Endothelial cell of umbilical vein (primary cell): ENCODE measurements at regions not wholly inside any gene's neighbourhood (a gene's known extent, or its start where the extent isn't known, plus 50 kb on each side); places are given as distances from the start of the nearest gene placed in this dataset.

Experiments
- BruUV-seq: library from RNA; stranded (reverse); fragments of 400-500 nt; replicated peaks from 2 replicates; lab custom pipeline; 2021; lab: Mats Ljungman, UMichigan
- CTCF ChIA-PET: fragments of 300-600, 350-600 bp; sonication (Branson Sonifier 250); formaldehyde crosslinking; loops from one replicate; lab custom pipeline; 2021; ENCODE audit warnings: antibody characterized with exemption, inconsistent platforms; lab: Charles Lee
- POLR2A ChIA-PET: fragments of 300-600, 350-600 bp; sonication (Branson Sonifier 250); formaldehyde crosslinking; loops from one replicate; lab custom pipeline; 2021; ENCODE audit warnings: antibody characterized with exemption, inconsistent platforms; lab: Charles Lee
- DNase-seq: peaks from one replicate; pipeline ENCODE4 v3.0.0-alpha.2; 2011; ENCODE audit warnings: low read depth, low spot score
- FAIRE-seq: peaks from 2 replicates; lab custom pipeline; 2011; peaks lifted over from hg19 to GRCh38; lab: Jason Lieb, UNC
- H2AFZ ChIP-seq: 2 replicates; pipeline ENCODE4 v1.6.0; 2012; ENCODE audit warnings: low read depth, low read length, control low read depth, inconsistent platforms
- H3K27ac ChIP-seq: 2 replicates; pipeline ENCODE4 v1.5.1; 2011; ENCODE audit warnings: low read depth, mild to moderate bottlenecking, control low read depth, low read length, moderate library complexity; ENCODE audit not compliant: insufficient read depth
- H3K27me3 ChIP-seq, 2 experiments: 2 replicates each; pipeline versions ENCODE4 v1.6.0 to v1.6.1; 2011; ENCODE audit warnings: low read length in 2 of 2, mixed read lengths in 1 of 2; ENCODE audit not compliant: control insufficient read depth in 2 of 2, insufficient read depth in 2 of 2
- H3K36me3 ChIP-seq, 2 experiments: 2 replicates in 1 of 2; 3 replicates in 1 of 2; pipeline ENCODE4 v1.5.1; 2011; ENCODE audit warnings: low read length in 2 of 2, mild to moderate bottlenecking in 1 of 2, moderate library complexity in 1 of 2; ENCODE audit not compliant: control insufficient read depth in 2 of 2, insufficient read depth in 2 of 2; ENCODE audit errors: extremely low read depth in 1 of 2
- H3K4me1 ChIP-seq: 3 replicates; pipeline ENCODE4 v1.5.1; 2011; ENCODE audit warnings: mild to moderate bottlenecking, low read length; ENCODE audit not compliant: control insufficient read depth, insufficient read depth; ENCODE audit errors: extremely low read depth
- H3K4me2 ChIP-seq: 2 replicates; pipeline ENCODE4 v1.6.1; 2011; ENCODE audit warnings: low read length, control low read depth, mixed read lengths; ENCODE audit not compliant: insufficient read depth
- H3K4me3 ChIP-seq, 3 experiments: fragments of 200-600 bp in 1 of 3; sonication (generic), shearing (Covaris generic) in 1 of 3; replicated peaks in 1 of 3; 2 replicates each; pipeline ENCODE4 v1.5.1; 2011 to 2016; ENCODE audit warnings: control low read depth in 3 of 3, low read length in 3 of 3, mild to moderate bottlenecking in 2 of 3, inconsistent platforms in 1 of 3, low read depth in 1 of 3, moderate library complexity in 1 of 3; ENCODE audit not compliant: insufficient read depth in 1 of 3
- H3K79me2 ChIP-seq: 2 replicates; pipeline ENCODE4 v1.6.0; 2012; ENCODE audit warnings: low read length, inconsistent platforms; ENCODE audit not compliant: control insufficient read depth, insufficient read depth
- H3K9ac ChIP-seq: replicated peaks from 2 replicates; pipeline ENCODE3; 2011; ENCODE audit warnings: low read length, control low read depth; ENCODE audit not compliant: insufficient read depth; ENCODE audit errors: extremely low read depth
- H3K9me1 ChIP-seq: replicated peaks from 3 replicates; pipeline ENCODE4 v1.6.0; 2011; ENCODE audit warnings: mild to moderate bottlenecking, low read length; ENCODE audit not compliant: control insufficient read depth, insufficient read depth; ENCODE audit errors: extremely low read depth
- H3K9me3 ChIP-seq: replicated peaks from 2 replicates; pipeline ENCODE4 v1.5.1; 2012; ENCODE audit warnings: low read length, inconsistent platforms; ENCODE audit not compliant: control insufficient read depth, insufficient read depth
- H4K20me1 ChIP-seq: replicated peaks from 2 replicates; pipeline ENCODE3; 2011; ENCODE audit warnings: mild to moderate bottlenecking, low read length; ENCODE audit not compliant: control insufficient read depth, insufficient read depth; ENCODE audit errors: extremely low read depth
- CTCF ChIP-seq, 2 donors: IDR thresholded peaks; 1 replicate in 1 of 2; 2 replicates in 1 of 2; pipeline ENCODE4 v1.5.1; 2011; ENCODE audit warnings: low read length in 2 of 2, mild to moderate bottlenecking in 2 of 2, moderate library complexity in 2 of 2, control low read depth in 1 of 2, inconsistent platforms in 1 of 2, low read depth in 1 of 2; ENCODE audit not compliant: insufficient read depth in 1 of 2; ENCODE audit errors: extremely low read depth in 1 of 2
- EZH2 ChIP-seq: IDR thresholded peaks from 2 replicates; pipeline ENCODE4 v1.6.1; 2012; ENCODE audit warnings: borderline replicate concordance, low read depth, mild to moderate bottlenecking, moderate library complexity, low read length, inconsistent platforms; ENCODE audit not compliant: severe bottlenecking
- FOS ChIP-seq: IDR thresholded peaks from 2 replicates; pipeline ENCODE4 v1.6.1; 2011; ENCODE audit warnings: mild to moderate bottlenecking, low read length, moderate library complexity, borderline replicate concordance; ENCODE audit not compliant: insufficient read depth
- GATA2 ChIP-seq: IDR thresholded peaks from 2 replicates; pipeline ENCODE4 v1.7.0; 2011; ENCODE audit warnings: low read depth, mild to moderate bottlenecking, moderate library complexity, mixed read lengths, low read length; ENCODE audit not compliant: insufficient read length, insufficient read depth
- JUN ChIP-seq: IDR thresholded peaks from 2 replicates; pipeline ENCODE4 v1.6.1; 2011; ENCODE audit warnings: borderline replicate concordance, low read depth; ENCODE audit not compliant: insufficient read length, insufficient read depth
- MYC ChIP-seq: IDR thresholded peaks from one replicate; pipeline ENCODE4 v1.6.1; 2011; ENCODE audit warnings: mild to moderate bottlenecking, low read depth, low read length
- POLR2A ChIP-seq: IDR thresholded peaks from 2 replicates; pipeline ENCODE4 v1.6.1; 2012; ENCODE audit warnings: low read depth, mild to moderate bottlenecking, control low read depth, low read length
- POLR2AphosphoS5 ChIP-seq: IDR thresholded peaks from 2 replicates; pipeline ENCODE4 v1.6.1; 2012; ENCODE audit warnings: low read depth, mild to moderate bottlenecking, control low read depth, low read length, moderate library complexity; ENCODE audit not compliant: insufficient read depth
- dilution Hi-C: fragments of 300-500 bp; cut with MboI; formaldehyde crosslinking; loops from one replicate; pipeline ENCODE4 v1.15.0; 2019; ENCODE audit warnings: low sequenced_read_pairs; ENCODE audit not compliant: extremely low pct_ligation_motif_present
- intact Hi-C: fragments of 100-400 bp; cut with micrococcal nuclease; formaldehyde crosslinking; loops from one replicate; pipeline ENCODE4 v1.10.0; 2022
- TF ChIP-seq, protein P1 (sequence below): IDR thresholded peaks from 2 replicates; pipeline ENCODE4 v1.6.1; 2011; ENCODE audit not compliant: insufficient read depth, insufficient read length

DNA sequence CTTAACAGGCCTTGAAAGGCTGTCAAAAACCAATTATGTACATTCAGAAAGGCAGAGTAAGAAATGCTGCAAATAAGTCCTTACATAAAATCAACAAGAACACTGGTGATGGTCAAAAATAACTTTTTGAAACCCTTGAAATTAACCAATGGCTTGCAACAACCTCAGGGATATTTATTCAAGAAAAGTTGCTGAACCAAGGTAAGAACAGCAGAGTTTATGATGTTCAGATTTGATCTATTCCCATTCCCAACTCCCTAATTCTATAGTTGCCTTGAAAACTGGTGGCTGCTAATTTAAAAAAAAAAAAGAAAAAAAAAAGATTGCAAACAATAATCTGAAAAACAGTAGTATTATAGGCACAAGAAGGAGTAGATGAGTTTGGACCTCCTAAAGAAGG lies 109.8 kb upstream of the UFM1 start:
- Histone ChIP-seq H3K36me3 (no peaks in the 10 kb centered on the region), H3K27me3 (no peaks in the 10 kb centered on the region), H3K79me2 (no peaks in the 10 kb centered on the region), H2AFZ (no peak overlapping the region), H3K27ac (no peak overlapping the region), H3K4me1 (no peaks in the 10 kb centered on the region), H3K4me2 (no peak overlapping the region), H3K9ac (no peak overlapping the region), H3K9me3 (no peaks in the 10 kb centered on the region), H4K20me1 (no peaks in the 10 kb centered on the region), H3K9me1 (no peaks in the 10 kb centered on the region), H3K4me3 (no peak overlapping the region)
- BruUV-seq: no TSS peak
- intact Hi-C loops (no loop called here), dilution Hi-C loops (no loop called here)
- ChIA-PET POLR2A (no interaction called here), CTCF (no interaction called here)
- no peak for DNase-seq
- FAIRE-seq: no peak
- TF ChIP-seq EZH2: no peak
- TF ChIP-seq, protein P1, sequence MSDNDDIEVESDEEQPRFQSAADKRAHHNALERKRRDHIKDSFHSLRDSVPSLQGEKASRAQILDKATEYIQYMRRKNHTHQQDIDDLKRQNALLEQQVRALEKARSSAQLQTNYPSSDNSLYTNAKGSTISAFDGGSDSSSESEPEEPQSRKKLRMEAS: no peak
- no peak for TF ChIP-seq POLR2A
- TF ChIP-seq GATA2: no peak
- no peak for TF ChIP-seq JUN
- TF ChIP-seq POLR2AphosphoS5: no peak
- TF ChIP-seq FOS: no peak
- no peak for TF ChIP-seq MYC

- intact Hi-C loops (no loop called here), dilution Hi-C loops (no loop called here)
- no peak overlapping the region for H3K9ac ChIP-seq
- H3K27ac ChIP-seq: no peak overlapping the region
- POLR2A ChIA-PET: no interaction called here
- H3K4me3 ChIP-seq: no peak overlapping the region
- no peaks in the 10 kb centered on the region for H3K4me1 ChIP-seq
- no peaks in the 10 kb centered on the region for H4K20me1 ChIP-seq
- H2AFZ ChIP-seq: no peak overlapping the region
- CTCF ChIA-PET: no interaction called here
- FAIRE-seq (no peak), DNase-seq (no peak)
- H3K36me3 ChIP-seq: no peaks in the 10 kb centered on the region
- no peak overlapping the region for H3K4me2 ChIP-seq
- no peaks in the 10 kb centered on the region for H3K27me3 ChIP-seq
- no peaks in the 10 kb centered on the region for H3K79me2 ChIP-seq
- no peaks in the 10 kb centered on the region for H3K9me3 ChIP-seq
- no peaks in the 10 kb centered on the region for H3K9me1 ChIP-seq
- BruUV-seq: no TSS peak
- TF ChIP-seq POLR2A (no peak), GATA2 (no peak), EZH2 (no peak), CTCF (IDR thresholded peaks at IDR 0.05; ENCODE audit: extremely low read depth in 1 of 2, insufficient read depth in 1 of 2, low read depth in 1 of 2, low read length in 2 of 2) (no peak), JUN (no peak), MYC (no peak), FOS (no peak), POLR2AphosphoS5 (no peak)
- TF ChIP-seq, protein P1: no peak
Observed at GRCh38 chr13:38228322-38228721, 121.3 kb upstream of the UFM1 start.
